Adipocyte (in vitro differentiated cells): ENCODE measurements at regions not wholly inside any gene's neighbourhood (a gene's known extent, or its start where the extent isn't known, plus 50 kb on each side); places are given as distances from the start of the nearest gene placed in this dataset.

ENCODE experiments used
- DNase-seq: peaks from one replicate; pipeline ENCODE4 v3.0.0-alpha.2; 2015; ENCODE audit warnings: low read depth
- H3K27me3 ChIP-seq: replicated peaks from 2 replicates; pipeline ENCODE4 v1.7.0; 2013; ENCODE audit warnings: mild to moderate bottlenecking, low read length, moderate library complexity; ENCODE audit not compliant: control insufficient read depth, insufficient read depth
- H3K36me3 ChIP-seq: 2 replicates; pipeline ENCODE4 v1.7.0; 2013; ENCODE audit warnings: low read length, mild to moderate bottlenecking, moderate library complexity; ENCODE audit not compliant: control insufficient read depth, insufficient read depth, severe bottlenecking
- H3K4me1 ChIP-seq: 2 replicates; pipeline ENCODE4 v1.7.0; 2013; ENCODE audit warnings: mild to moderate bottlenecking, low read length, moderate library complexity; ENCODE audit not compliant: control insufficient read depth, insufficient read depth
- H3K4me3 ChIP-seq: 2 replicates; pipeline ENCODE4 v1.7.0; 2013; ENCODE audit warnings: mild to moderate bottlenecking, low read length, moderate library complexity
- H3K9ac ChIP-seq: 2 replicates; pipeline ENCODE4 v1.7.0; 2013; ENCODE audit warnings: mild to moderate bottlenecking, low read length, moderate library complexity
- H3K9me3 ChIP-seq: 2 replicates; pipeline ENCODE4 v1.7.0; 2013; ENCODE audit warnings: mild to moderate bottlenecking, low read length, moderate library complexity; ENCODE audit not compliant: control insufficient read depth

- no peak overlapping the region for H3K4me3 ChIP-seq
- no peak for DNase-seq
- H3K9me3 ChIP-seq = no peaks in the 10 kb centered on the region
- peaks cover 3% of the 10 kb centered on the region for H3K27me3 ChIP-seq
- H3K4me1 ChIP-seq = peaks cover 1% of the 10 kb centered on the region
- no peaks in the 10 kb centered on the region for H3K36me3 ChIP-seq
- no peak overlapping the region for H3K9ac ChIP-seq
These were observed 115.2 kb downstream of the LIPG start for GRCh38 chr18:49677081-49677480.

GRCh38 chr18:49673281-49673680 lies 111.4 kb downstream of the LIPG start:
- Histone ChIP-seq H3K9ac (no peak overlapping the region), H3K4me1 (no peaks in the 10 kb centered on the region), H3K27me3 (peaks cover 3% of the 10 kb centered on the region), H3K4me3 (no peak overlapping the region), H3K9me3 (no peaks in the 10 kb centered on the region), H3K36me3 (no peaks in the 10 kb centered on the region)
- DNase-seq = no peak

GRCh38 chr18:49672853-49673252 lies 111.0 kb downstream of the LIPG start:
- H3K36me3 ChIP-seq = no peaks in the 10 kb centered on the region
- H3K9ac ChIP-seq = no peak overlapping the region
- DNase-seq = no peak
- peaks cover 3% of the 10 kb centered on the region for H3K4me1 ChIP-seq
- no peak overlapping the region for H3K4me3 ChIP-seq
- peaks cover 3% of the 10 kb centered on the region for H3K27me3 ChIP-seq
- no peaks in the 10 kb centered on the region for H3K9me3 ChIP-seq

GRCh38 chr18:49669403-49669802 lies 107.5 kb downstream of the LIPG start:
- Histone ChIP-seq H3K36me3 (no peaks in the 10 kb centered on the region), H3K27me3 (peaks cover 3% of the 10 kb centered on the region), H3K9me3 (no peaks in the 10 kb centered on the region), H3K4me3 (no peak overlapping the region), H3K4me1 (peaks cover 21% of the 10 kb centered on the region), H3K9ac (no peak overlapping the region)
- no peak for DNase-seq

- H3K36me3 ChIP-seq = no peaks in the 10 kb centered on the region
- peaks cover 27% of the 10 kb centered on the region for H3K4me1 ChIP-seq
- peaks cover 3% of the 10 kb centered on the region for H3K27me3 ChIP-seq
- H3K9me3 ChIP-seq = no peaks in the 10 kb centered on the region
- no peak overlapping the region for H3K9ac ChIP-seq
- DNase-seq = no peak
- no peak overlapping the region for H3K4me3 ChIP-seq
These were observed 106.9 kb downstream of the LIPG start for GRCh38 chr18:49668574-49669275.

GRCh38 chr18:49667462-49667861 lies 105.6 kb downstream of the LIPG start:
- Histone ChIP-seq H3K27me3 (no peaks in the 10 kb centered on the region), H3K9ac (no peak overlapping the region), H3K9me3 (no peaks in the 10 kb centered on the region), H3K36me3 (no peaks in the 10 kb centered on the region), H3K4me1 (peaks cover 30% of the 10 kb centered on the region), H3K4me3 (no peak overlapping the region)
- no peak for DNase-seq

GRCh38 chr18:49666045-49666775 lies 104.4 kb downstream of the LIPG start:
- peaks cover 30% of the 10 kb centered on the region for H3K4me1 ChIP-seq
- H3K36me3 ChIP-seq = no peaks in the 10 kb centered on the region
- H3K27me3 ChIP-seq = no peaks in the 10 kb centered on the region
- no peak for DNase-seq
- H3K9ac ChIP-seq = no peak overlapping the region
- H3K9me3 ChIP-seq = no peaks in the 10 kb centered on the region
- H3K4me3 ChIP-seq = no peak overlapping the region

GRCh38 chr18:49663899-49664890 lies 102.3 kb downstream of the LIPG start:
- no peak for DNase-seq
- peaks cover 30% of the 10 kb centered on the region for H3K4me1 ChIP-seq
- H3K9me3 ChIP-seq = no peaks in the 10 kb centered on the region
- no peaks in the 10 kb centered on the region for H3K27me3 ChIP-seq
- H3K4me3 ChIP-seq = no peak overlapping the region
- H3K36me3 ChIP-seq = no peaks in the 10 kb centered on the region
- peak overlapping the region; percentile 37 for H3K9ac ChIP-seq

GRCh38 chr18:49662506-49662905 lies 100.6 kb downstream of the LIPG start:
- DNase-seq = no peak
- H3K9ac ChIP-seq = no peak overlapping the region
- H3K4me1 ChIP-seq = peaks cover 27% of the 10 kb centered on the region
- no peaks in the 10 kb centered on the region for H3K27me3 ChIP-seq
- no peak overlapping the region for H3K4me3 ChIP-seq
- H3K36me3 ChIP-seq = no peaks in the 10 kb centered on the region
- no peaks in the 10 kb centered on the region for H3K9me3 ChIP-seq

- Histone ChIP-seq H3K9me3 (no peaks in the 10 kb centered on the region), H3K9ac (no peak overlapping the region), H3K27me3 (no peaks in the 10 kb centered on the region), H3K4me1 (peaks cover 4% of the 10 kb centered on the region), H3K4me3 (no peak overlapping the region), H3K36me3 (no peaks in the 10 kb centered on the region)
- no peak for DNase-seq
These were observed 97.1 kb downstream of the LIPG start for GRCh38 chr18:49658823-49659404.
